ENCODE measurements at regions not wholly inside any gene's neighbourhood (a gene's known extent, or its start where the extent isn't known, plus 50 kb on each side); places are given as distances from the start of the nearest gene placed in this dataset.
A peak's percentile ranks its signal among the peaks of the same experiment; 100 is the strongest.

- Mint-ChIP-seq H3K4me3 (ENCODE audit: unreplicated experiment) (no peak overlapping the region), H3K27ac (ENCODE audit: unreplicated experiment) (peak overlapping the region; percentile 43), H3K9me3 (ENCODE audit: unreplicated experiment) (peaks cover 2% of the 10 kb centered on the region), H3K36me3 (ENCODE audit: low read depth, unreplicated experiment) (peaks cover 3% of the 10 kb centered on the region), H3K4me1 (ENCODE audit: low read depth, unreplicated experiment) (no peaks in the 10 kb centered on the region), H3K27me3 (ENCODE audit: low read depth, unreplicated experiment) (peaks cover 3% of the 10 kb centered on the region)
- Histone ChIP-seq H3K4me1 (ENCODE audit: insufficient read depth, low read length) (no peaks in the 10 kb centered on the region), H3K27me3 (ENCODE audit: insufficient read depth, low read length) (no peaks in the 10 kb centered on the region), H3K4me3 (ENCODE audit: insufficient read depth, low read depth, low read length) (no peak overlapping the region), H3K27ac (ENCODE audit: low read depth, low read length) (no peak overlapping the region), H3K79me2 (ENCODE audit: insufficient read depth, low read length) (no peaks in the 10 kb centered on the region), H4K20me1 (ENCODE audit: insufficient read depth, low read length) (no peaks in the 10 kb centered on the region), H3K36me3 (ENCODE audit: insufficient read depth, low read length) (no peaks in the 10 kb centered on the region), H3K9me3 (ENCODE audit: insufficient read depth, low read depth, low read length) (no peaks in the 10 kb centered on the region), H2AFZ (ENCODE audit: low read depth, low read length) (no peak overlapping the region), H3K9ac (ENCODE audit: low read length) (no peak overlapping the region), H3K4me2 (ENCODE audit: low read length) (no peak overlapping the region)
- FAIRE-seq (no peak), DNase-seq (ENCODE audit: low read depth) (no peak)
- TF ChIP-seq EZH2 (IDR thresholded peaks at IDR 0.05; ENCODE audit: insufficient read depth, low read length) (no peak), CTCF (IDR thresholded peaks at IDR 0.05; ENCODE audit: insufficient read depth, low read depth, low read length) (no peak)
Measured at GRCh38 chr16:9296271-9296590, 204.8 kb downstream of the HAPSTR1 start.

- Histone ChIP-seq H3K9ac (ENCODE audit: low read length) (no peak overlapping the region), H3K27ac (ENCODE audit: low read depth, low read length) (no peak overlapping the region), H3K36me3 (ENCODE audit: insufficient read depth, low read length) (no peaks in the 10 kb centered on the region), H4K20me1 (ENCODE audit: insufficient read depth, low read length) (no peaks in the 10 kb centered on the region), H3K4me3 (ENCODE audit: insufficient read depth, low read depth, low read length) (no peak overlapping the region), H2AFZ (ENCODE audit: low read depth, low read length) (no peak overlapping the region), H3K9me3 (ENCODE audit: insufficient read depth, low read depth, low read length) (no peaks in the 10 kb centered on the region), H3K79me2 (ENCODE audit: insufficient read depth, low read length) (no peaks in the 10 kb centered on the region), H3K4me2 (ENCODE audit: low read length) (no peak overlapping the region), H3K4me1 (ENCODE audit: insufficient read depth, low read length) (no peaks in the 10 kb centered on the region), H3K27me3 (ENCODE audit: insufficient read depth, low read length) (no peaks in the 10 kb centered on the region)
- H3K4me3 Mint-ChIP-seq (ENCODE audit: unreplicated experiment) = no peak overlapping the region
- peaks cover 4% of the 10 kb centered on the region for H3K9me3 Mint-ChIP-seq (ENCODE audit: unreplicated experiment)
- peaks cover 12% of the 10 kb centered on the region for H3K27me3 Mint-ChIP-seq (ENCODE audit: low read depth, unreplicated experiment)
- peaks cover 3% of the 10 kb centered on the region for H3K36me3 Mint-ChIP-seq (ENCODE audit: low read depth, unreplicated experiment)
- no peak for DNase-seq (ENCODE audit: low read depth)
- FAIRE-seq = no peak
- no peaks in the 10 kb centered on the region for H3K4me1 Mint-ChIP-seq (ENCODE audit: low read depth, unreplicated experiment)
- no peak overlapping the region for H3K27ac Mint-ChIP-seq (ENCODE audit: unreplicated experiment)
- TF ChIP-seq EZH2 (IDR thresholded peaks at IDR 0.05; ENCODE audit: insufficient read depth, low read length) (no peak), CTCF (IDR thresholded peaks at IDR 0.05; ENCODE audit: insufficient read depth, low read depth, low read length) (peak; percentile 28)
Measured at GRCh38 chr16:9297437-9298113, 206.1 kb downstream of the HAPSTR1 start.

- Histone ChIP-seq H2AFZ (ENCODE audit: low read depth, low read length) (no peak overlapping the region), H3K9ac (ENCODE audit: low read length) (no peak overlapping the region), H4K20me1 (ENCODE audit: insufficient read depth, low read length) (no peaks in the 10 kb centered on the region), H3K4me3 (ENCODE audit: insufficient read depth, low read depth, low read length) (no peak overlapping the region), H3K36me3 (ENCODE audit: insufficient read depth, low read length) (no peaks in the 10 kb centered on the region), H3K4me2 (ENCODE audit: low read length) (no peak overlapping the region), H3K27ac (ENCODE audit: low read depth, low read length) (no peak overlapping the region), H3K4me1 (ENCODE audit: insufficient read depth, low read length) (no peaks in the 10 kb centered on the region), H3K79me2 (ENCODE audit: insufficient read depth, low read length) (no peaks in the 10 kb centered on the region), H3K27me3 (ENCODE audit: insufficient read depth, low read length) (no peaks in the 10 kb centered on the region), H3K9me3 (ENCODE audit: insufficient read depth, low read depth, low read length) (no peaks in the 10 kb centered on the region)
- no peak overlapping the region for H3K4me3 Mint-ChIP-seq (ENCODE audit: unreplicated experiment)
- FAIRE-seq (no peak), DNase-seq (ENCODE audit: low read depth) (no peak)
- no peak for TF ChIP-seq CTCF (IDR thresholded peaks at IDR 0.05; ENCODE audit: insufficient read depth, low read depth, low read length)
- TF ChIP-seq EZH2 (IDR thresholded peaks at IDR 0.05; ENCODE audit: insufficient read depth, low read length) = no peak
- H3K27ac Mint-ChIP-seq (ENCODE audit: unreplicated experiment) = no peak overlapping the region
- peaks cover 25% of the 10 kb centered on the region for H3K27me3 Mint-ChIP-seq (ENCODE audit: low read depth, unreplicated experiment)
- H3K36me3 Mint-ChIP-seq (ENCODE audit: low read depth, unreplicated experiment) = peaks cover 3% of the 10 kb centered on the region
- H3K9me3 Mint-ChIP-seq (ENCODE audit: unreplicated experiment) = peaks cover 5% of the 10 kb centered on the region
- H3K4me1 Mint-ChIP-seq (ENCODE audit: low read depth, unreplicated experiment) = no peaks in the 10 kb centered on the region
Measured at GRCh38 chr16:9300252-9300651, 208.8 kb downstream of the HAPSTR1 start.
